NCI-H1105 treated with DMSO at 0.1 percent for 48 hours (cell line): ENCODE measurements at regions not wholly inside any gene's neighbourhood (a gene's known extent, or its start where the extent isn't known, plus 50 kb on each side); places are given as distances from the start of the nearest gene placed in this dataset.

Experiments
- DNase-seq: peaks from one replicate; lab custom pipeline; 2025; lab: John Stamatoyannopoulos, UW

DNA sequence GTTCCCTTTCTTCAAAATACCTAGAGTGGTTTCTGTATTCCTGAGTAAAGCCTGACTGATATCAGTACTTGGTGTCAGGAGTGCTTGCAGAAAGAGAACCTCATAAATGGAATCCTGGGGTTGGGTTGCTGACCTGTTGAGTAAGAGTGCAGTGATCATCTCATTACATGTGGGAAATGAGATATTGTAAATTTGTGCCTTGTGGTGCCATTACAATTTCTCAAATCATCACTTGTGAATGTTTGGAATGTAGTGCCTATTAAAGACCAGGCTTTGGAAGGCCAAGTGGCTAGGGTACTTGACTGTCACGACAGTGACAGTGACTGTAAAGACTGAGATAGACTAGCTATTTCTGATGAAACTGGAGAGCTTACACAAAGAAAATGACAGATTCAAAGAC is 176.7 kb upstream of the CTTNBP2NL start:
- no peak for DNase-seq

- no peak for DNase-seq
These were observed 165.8 kb upstream of the CTTNBP2NL start for GRCh38 chr1:112230232-112230631.

DNA sequence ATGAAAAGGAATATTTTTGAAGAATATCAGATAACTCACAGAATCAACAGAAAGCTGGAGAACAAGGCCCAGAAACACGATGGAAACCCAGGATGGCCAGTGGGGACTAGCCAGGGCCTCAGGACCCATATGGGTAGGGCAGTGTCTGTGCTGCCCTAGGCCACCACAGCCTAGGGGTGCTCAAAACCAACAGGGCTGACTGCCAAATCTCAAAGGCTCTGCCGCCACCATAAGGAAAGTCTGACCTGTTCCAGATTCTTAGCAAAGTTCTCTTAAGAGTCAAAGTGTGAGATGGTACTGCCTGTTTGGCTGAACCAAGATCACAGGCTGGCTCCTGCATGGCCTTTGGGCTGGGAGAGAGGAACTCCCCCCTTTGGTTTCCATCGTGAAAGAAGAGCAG is 164.7 kb upstream of the CTTNBP2NL start:
- no peak for DNase-seq

GRCh38 chr1:112232848-112233247 is 163.2 kb upstream of the CTTNBP2NL start:
- no peak for DNase-seq

DNA sequence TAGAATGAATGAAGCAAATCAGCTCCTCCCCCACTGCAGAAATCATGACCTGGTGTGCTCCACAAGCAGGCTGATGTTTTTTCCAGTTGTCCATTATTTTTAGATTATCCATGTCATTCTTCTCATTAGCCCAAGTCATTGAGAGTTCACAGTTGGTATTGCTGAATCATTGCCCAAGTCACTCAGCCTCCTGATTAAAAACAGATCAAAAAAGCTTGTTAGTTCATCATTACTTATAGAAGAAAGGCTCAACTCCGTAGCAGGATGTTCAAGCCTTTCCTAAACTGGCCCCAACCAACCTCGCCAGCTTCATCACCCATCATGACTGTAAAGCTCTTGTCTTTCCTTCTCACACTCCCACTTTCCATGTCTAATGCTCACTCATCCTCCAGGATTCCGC is 161.3 kb upstream of the CTTNBP2NL start:
- DNase-seq: no peak

- DNase-seq: no peak
These were observed 157.9 kb upstream of the CTTNBP2NL start for GRCh38 chr1:112237983-112238545.

GRCh38 chr1:112239683-112240330 is 156.2 kb upstream of the CTTNBP2NL start:
- no peak for DNase-seq

- no peak for DNase-seq
These were observed 153.5 kb upstream of the CTTNBP2NL start for GRCh38 chr1:112242470-112242869.

DNA sequence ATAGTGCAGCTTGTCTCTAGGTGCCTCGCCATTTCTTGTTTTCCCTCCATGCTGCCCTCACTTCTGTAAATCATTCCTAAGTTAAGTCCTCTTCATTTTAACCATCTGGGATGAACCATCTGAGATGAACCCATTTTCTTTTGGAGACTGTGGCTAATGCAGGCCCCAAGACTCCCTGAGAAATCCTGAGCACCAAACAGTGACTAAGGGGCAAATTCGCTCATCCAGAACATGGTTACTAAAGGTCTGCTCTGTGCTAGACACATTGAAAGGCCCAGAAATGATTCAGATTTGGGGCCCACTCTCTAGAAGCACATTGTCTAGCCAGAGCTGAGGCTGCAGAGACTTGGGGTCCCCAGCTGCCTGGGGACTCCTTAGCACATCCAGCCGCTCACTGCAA is 151.9 kb upstream of the CTTNBP2NL start:
- DNase-seq: no peak

DNA sequence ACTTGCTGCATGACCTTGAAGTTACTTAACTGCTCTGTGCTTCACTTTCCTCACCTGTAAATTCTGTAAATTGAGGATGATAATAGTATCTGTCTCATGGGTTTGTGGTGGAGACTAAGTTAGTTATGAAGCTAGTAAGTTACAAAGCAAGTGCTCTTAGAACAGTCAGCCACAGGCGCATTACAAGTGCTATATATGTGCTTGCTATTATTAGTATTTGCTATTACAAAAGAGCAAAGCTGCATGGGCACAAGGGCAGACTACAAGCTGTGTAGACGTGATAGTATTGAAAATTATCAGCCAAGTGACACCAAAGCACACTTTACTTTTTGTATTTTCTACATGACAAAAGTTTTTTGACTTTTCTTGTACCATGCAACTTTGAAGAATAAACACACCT is 150.9 kb upstream of the CTTNBP2NL start:
- DNase-seq: no peak

GRCh38 chr1:112247036-112247597 is 148.9 kb upstream of the CTTNBP2NL start:
- peak; percentile 89 for DNase-seq

- peak; percentile 47 for DNase-seq
These were observed 148.1 kb upstream of the CTTNBP2NL start for GRCh38 chr1:112247961-112248360.

- DNase-seq: no peak
These were observed 145.1 kb upstream of the CTTNBP2NL start for GRCh38 chr1:112250892-112251291.

- no peak for DNase-seq
These were observed 144.1 kb upstream of the CTTNBP2NL start for GRCh38 chr1:112251766-112252506.

GRCh38 chr1:112253366-112253765 is 142.6 kb upstream of the CTTNBP2NL start:
- DNase-seq: no peak

GRCh38 chr1:112255080-112255479 is 140.9 kb upstream of the CTTNBP2NL start:
- no peak for DNase-seq

DNA sequence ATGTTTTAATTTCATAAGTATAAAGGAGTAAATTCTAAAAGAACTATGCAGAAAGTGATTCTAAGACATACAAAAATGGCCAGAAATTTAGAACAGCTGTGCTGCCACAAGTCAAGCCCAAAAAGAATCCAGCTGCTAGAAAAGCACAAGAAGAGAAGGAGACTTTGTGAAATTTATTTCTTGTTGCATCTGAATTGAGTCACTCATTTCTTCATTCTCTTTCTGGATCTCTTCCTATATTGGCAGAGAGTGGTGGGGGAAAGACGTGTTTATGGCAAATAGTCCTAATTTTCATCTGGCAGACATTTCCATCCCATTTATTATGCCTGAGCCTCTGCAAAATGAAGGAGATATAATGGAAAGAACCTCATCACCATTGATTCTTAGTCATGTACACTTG is 139.6 kb upstream of the CTTNBP2NL start:
- DNase-seq: no peak

- DNase-seq: no peak
These were observed 138.8 kb upstream of the CTTNBP2NL start for GRCh38 chr1:112257043-112257835.

GRCh38 chr1:112260699-112261098 is 135.3 kb upstream of the CTTNBP2NL start:
- DNase-seq: no peak

- no peak for DNase-seq
These were observed 133.7 kb upstream of the CTTNBP2NL start for GRCh38 chr1:112262316-112262715.

DNA sequence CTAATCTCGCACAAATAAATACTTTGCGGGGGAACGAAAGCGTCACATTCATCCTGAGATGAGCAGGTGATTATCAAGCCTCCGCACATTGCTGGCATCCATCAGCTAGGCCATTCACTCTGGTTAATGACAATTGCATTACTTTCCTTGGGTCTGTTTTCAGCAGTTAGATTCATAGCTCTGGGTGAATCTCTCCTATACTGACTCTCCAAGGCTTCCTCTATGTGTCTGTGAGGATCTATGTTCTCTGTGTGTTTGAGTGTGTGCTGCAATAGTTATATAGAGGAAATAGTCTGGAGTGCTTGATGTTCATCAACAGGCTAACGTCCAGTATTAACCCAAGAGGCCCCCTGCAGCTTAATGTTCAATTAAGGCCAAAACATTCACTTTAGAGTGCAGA is 133.0 kb upstream of the CTTNBP2NL start:
- DNase-seq: no peak

DNA sequence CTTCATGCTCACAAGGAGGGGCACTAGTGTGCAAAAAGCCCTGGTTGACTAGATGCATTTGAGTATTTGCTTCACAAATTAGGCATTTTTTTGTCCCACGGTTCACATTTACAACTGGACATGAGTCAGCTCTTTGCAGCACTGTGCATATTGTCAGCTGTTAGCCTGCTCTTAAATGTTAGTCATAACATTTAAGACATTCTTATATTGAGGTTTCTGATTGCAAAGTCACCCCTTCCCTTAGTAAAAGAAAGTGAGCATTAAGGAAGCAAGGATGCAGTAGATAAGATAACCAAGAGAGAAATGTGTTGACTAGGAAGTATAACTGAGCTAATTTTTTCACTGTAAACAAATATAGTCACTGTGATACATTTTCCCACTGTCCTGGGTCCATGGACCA is 132.6 kb upstream of the CTTNBP2NL start:
- DNase-seq: no peak
